ENCODE measurements at regions not wholly inside any gene's neighbourhood (a gene's known extent, or its start where the extent isn't known, plus 50 kb on each side); places are given as distances from the start of the nearest gene placed in this dataset.

GRCh38 chr12:114275932-114276785, 129.8 kb downstream of the TBX5 start (continued):
- TF ChIP-seq ZNF766 (CRISPR knock-in tag; conservative IDR thresholded peaks at IDR 0.05) (no peak), HIVEP1 (CRISPR knock-in tag; IDR thresholded peaks at IDR 0.05) (no peak), GTF3C2 (IDR thresholded peaks at IDR 0.05; ENCODE audit: borderline replicate concordance, extremely low read depth, insufficient read length) (no peak), MBD2 (IDR thresholded peaks at IDR 0.05; ENCODE audit: borderline replicate concordance, low read depth) (no peak), NFYB (IDR thresholded peaks at IDR 0.05; ENCODE audit: extremely low read depth, insufficient read length) (no peak), ZNF740 (CRISPR knock-in tag; IDR thresholded peaks at IDR 0.05) (no peak), ZNF740 (tag; IDR thresholded peaks at IDR 0.05) (no peak), TFAM (CRISPR knock-in tag; conservative IDR thresholded peaks at IDR 0.05) (no peak), ZNF609 (CRISPR knock-in tag; IDR thresholded peaks at IDR 0.05; ENCODE audit: borderline replicate concordance) (no peak), LARP7 (IDR thresholded peaks at IDR 0.05) (no peak)
- TF ChIP-seq, protein P1, sequence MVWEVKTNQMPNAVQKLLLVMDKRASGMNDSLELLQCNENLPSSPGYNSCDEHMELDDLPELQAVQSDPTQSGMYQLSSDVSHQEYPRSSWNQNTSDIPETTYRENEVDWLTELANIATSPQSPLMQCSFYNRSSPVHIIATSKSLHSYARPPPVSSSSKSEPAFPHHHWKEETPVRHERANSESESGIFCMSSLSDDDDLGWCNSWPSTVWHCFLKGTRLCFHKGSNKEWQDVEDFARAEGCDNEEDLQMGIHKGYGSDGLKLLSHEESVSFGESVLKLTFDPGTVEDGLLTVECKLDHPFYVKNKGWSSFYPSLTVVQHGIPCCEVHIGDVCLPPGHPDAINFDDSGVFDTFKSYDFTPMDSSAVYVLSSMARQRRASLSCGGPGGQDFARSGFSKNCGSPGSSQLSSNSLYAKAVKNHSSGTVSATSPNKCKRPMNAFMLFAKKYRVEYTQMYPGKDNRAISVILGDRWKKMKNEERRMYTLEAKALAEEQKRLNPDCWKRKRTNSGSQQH (CRISPR knock-in tag; IDR thresholded peaks at IDR 0.05) = no peak
